NB4 (cell line): ENCODE measurements at regions not wholly inside any gene's neighbourhood (a gene's known extent, or its start where the extent isn't known, plus 50 kb on each side); places are given as distances from the start of the nearest gene placed in this dataset.

Experiments
- POLR2A ChIP-seq: IDR thresholded peaks from 2 replicates; pipeline ENCODE4 v1.6.1; 2011; ENCODE audit warnings: mild to moderate bottlenecking; ENCODE audit not compliant: insufficient read length; ENCODE audit errors: extremely low read depth
- TF ChIP-seq, protein P1 (sequence below): IDR thresholded peaks from one replicate; pipeline ENCODE4 v1.5.1; 2012; ENCODE audit warnings: low read depth, low read length
- TF ChIP-seq, protein P2 (sequence below): IDR thresholded peaks from 2 replicates; pipeline ENCODE4 v1.6.1; 2011; ENCODE audit warnings: low read depth, low read length

DNA sequence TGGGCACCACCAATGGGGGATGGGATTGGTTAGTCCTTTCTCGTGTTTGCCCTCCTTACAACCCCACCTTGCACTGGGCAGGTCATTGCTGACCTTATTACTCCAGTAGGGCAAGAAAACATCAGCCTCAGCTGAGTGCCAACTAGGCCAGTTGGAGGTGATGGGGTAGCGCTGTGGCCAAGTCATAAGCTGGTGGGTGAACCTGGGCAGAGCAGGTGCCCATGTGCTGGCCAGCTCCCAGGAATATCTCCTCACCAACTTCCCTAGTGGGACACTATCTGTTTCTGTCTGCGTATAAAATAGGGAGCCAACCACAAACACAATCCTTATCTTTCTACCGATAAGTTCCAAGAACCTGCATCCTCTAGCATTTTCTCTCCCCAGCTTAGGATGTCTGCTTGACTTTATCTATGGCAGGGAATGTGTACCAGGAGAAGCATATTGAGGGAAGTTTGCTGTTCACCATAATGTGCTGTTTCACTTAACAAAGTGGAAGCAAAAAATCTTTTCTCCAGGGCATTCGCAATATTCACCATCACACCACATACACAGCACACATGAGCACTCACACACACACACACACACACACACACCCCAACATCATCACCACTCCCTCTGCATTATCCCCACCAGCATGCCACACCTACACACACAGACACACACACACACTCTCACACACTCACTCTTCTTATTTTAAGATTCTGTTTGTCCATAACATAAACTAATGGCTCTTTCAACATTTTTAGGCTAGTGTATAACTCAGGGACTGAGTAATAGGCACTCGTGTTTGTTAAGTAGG is 390.0 kb downstream of the ENC1 start:
- TF ChIP-seq, protein P1, sequence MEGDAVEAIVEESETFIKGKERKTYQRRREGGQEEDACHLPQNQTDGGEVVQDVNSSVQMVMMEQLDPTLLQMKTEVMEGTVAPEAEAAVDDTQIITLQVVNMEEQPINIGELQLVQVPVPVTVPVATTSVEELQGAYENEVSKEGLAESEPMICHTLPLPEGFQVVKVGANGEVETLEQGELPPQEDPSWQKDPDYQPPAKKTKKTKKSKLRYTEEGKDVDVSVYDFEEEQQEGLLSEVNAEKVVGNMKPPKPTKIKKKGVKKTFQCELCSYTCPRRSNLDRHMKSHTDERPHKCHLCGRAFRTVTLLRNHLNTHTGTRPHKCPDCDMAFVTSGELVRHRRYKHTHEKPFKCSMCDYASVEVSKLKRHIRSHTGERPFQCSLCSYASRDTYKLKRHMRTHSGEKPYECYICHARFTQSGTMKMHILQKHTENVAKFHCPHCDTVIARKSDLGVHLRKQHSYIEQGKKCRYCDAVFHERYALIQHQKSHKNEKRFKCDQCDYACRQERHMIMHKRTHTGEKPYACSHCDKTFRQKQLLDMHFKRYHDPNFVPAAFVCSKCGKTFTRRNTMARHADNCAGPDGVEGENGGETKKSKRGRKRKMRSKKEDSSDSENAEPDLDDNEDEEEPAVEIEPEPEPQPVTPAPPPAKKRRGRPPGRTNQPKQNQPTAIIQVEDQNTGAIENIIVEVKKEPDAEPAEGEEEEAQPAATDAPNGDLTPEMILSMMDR: no peak
- TF ChIP-seq POLR2A: no peak
- TF ChIP-seq, protein P2, sequence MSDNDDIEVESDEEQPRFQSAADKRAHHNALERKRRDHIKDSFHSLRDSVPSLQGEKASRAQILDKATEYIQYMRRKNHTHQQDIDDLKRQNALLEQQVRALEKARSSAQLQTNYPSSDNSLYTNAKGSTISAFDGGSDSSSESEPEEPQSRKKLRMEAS: no peak
